Neural progenitor cell (in vitro differentiated cells): ENCODE measurements at regions not wholly inside any gene's neighbourhood (a gene's known extent, or its start where the extent isn't known, plus 50 kb on each side); places are given as distances from the start of the nearest gene placed in this dataset.

Experiments used
- DNase-seq: peaks from one replicate; pipeline ENCODE4 v3.0.0-alpha.2; 2016; ENCODE audit warnings: low spot score
- H2AFZ ChIP-seq: fragments of 200-600 bp; sonication (generic); replicated peaks from 2 replicates; pipeline ENCODE4 v1.6.1; 2016; ENCODE audit warnings: antibody characterized with exemption
- H3F3A ChIP-seq: fragments of 200-600 bp; sonication (generic); 2 replicates; pipeline ENCODE4 v1.6.1; 2016; ENCODE audit warnings: antibody characterized with exemption, low read depth
- H3K27ac ChIP-seq: fragments of 200-600 bp; sonication (generic); 2 replicates; pipeline ENCODE4 v1.5.1; 2016; ENCODE audit warnings: mild to moderate bottlenecking
- H3K27me3 ChIP-seq: fragments of 200-600 bp; sonication (generic); 2 replicates; pipeline ENCODE4 v1.6.1; 2016; ENCODE audit warnings: mild to moderate bottlenecking, moderate library complexity
- H3K36me3 ChIP-seq: fragments of 200-600 bp; sonication (generic); 2 replicates; pipeline ENCODE4 v1.5.1; 2016
- H3K4me1 ChIP-seq: fragments of 200-600 bp; sonication (generic); 2 replicates; pipeline ENCODE4 v1.6.1; 2016; ENCODE audit warnings: mixed run types
- H3K4me2 ChIP-seq: fragments of 200-600 bp; sonication (generic); 2 replicates; pipeline ENCODE4 v1.6.1; 2016
- H3K4me3 ChIP-seq: fragments of 200-600 bp; sonication (generic); 2 replicates; pipeline ENCODE4 v1.5.1; 2016
- H3K79me2 ChIP-seq: fragments of 200-600 bp; sonication (generic); 2 replicates; pipeline ENCODE4 v1.6.1; 2016; ENCODE audit warnings: low read depth
- H3K9ac ChIP-seq: fragments of 200-600 bp; sonication (generic); 2 replicates; pipeline ENCODE4 v1.6.1; 2016
- H3K9me3 ChIP-seq: fragments of 200-600 bp; sonication (generic); 2 replicates; pipeline ENCODE4 v1.5.1; 2016; ENCODE audit warnings: low read depth
- H4K20me1 ChIP-seq: fragments of 200-600 bp; sonication (generic); 2 replicates; pipeline ENCODE4 v1.6.1; 2016; ENCODE audit warnings: low read depth
- H3K27ac Mint-ChIP-seq: 3 replicates; pipeline ENCODE4 v1.8.0; 2021; ENCODE audit warnings: mixed read lengths
- H3K27me3 Mint-ChIP-seq: 2 replicates; pipeline ENCODE4 v1.8.0; 2022; ENCODE audit warnings: low read depth, mild to moderate bottlenecking, inconsistent platforms, moderate library complexity, mixed read lengths; ENCODE audit not compliant: insufficient read depth
- H3K36me3 Mint-ChIP-seq: 3 replicates; pipeline ENCODE4 v1.8.0; 2021; ENCODE audit warnings: mixed read lengths
- H3K4me1 Mint-ChIP-seq: 3 replicates; pipeline ENCODE4 v1.8.0; 2021; ENCODE audit warnings: mixed read lengths
- H3K4me3 Mint-ChIP-seq: 3 replicates; pipeline ENCODE4 v1.8.0; 2021; ENCODE audit warnings: mild to moderate bottlenecking, moderate library complexity, mixed read lengths
- H3K9me3 Mint-ChIP-seq: 3 replicates; pipeline ENCODE4 v1.8.0; 2020; ENCODE audit warnings: mixed read lengths
- EZH2 ChIP-seq: fragments of 200-600 bp; sonication (generic); IDR thresholded peaks from 2 replicates; pipeline ENCODE4 v1.6.1; 2017; ENCODE audit warnings: antibody characterized with exemption, mild to moderate bottlenecking, moderate library complexity
- EZH2phosphoT487 ChIP-seq: fragments of 200-600 bp; sonication (generic); IDR thresholded peaks from 2 replicates; pipeline ENCODE4 v1.6.1; 2017; ENCODE audit warnings: antibody characterized with exemption
- TF ChIP-seq, protein P1 (sequence below): fragments of 200-600 bp; sonication (generic); IDR thresholded peaks from 2 replicates; pipeline ENCODE4 v1.5.1; 2017; ENCODE audit warnings: antibody characterized with exemption, mild to moderate bottlenecking

DNA sequence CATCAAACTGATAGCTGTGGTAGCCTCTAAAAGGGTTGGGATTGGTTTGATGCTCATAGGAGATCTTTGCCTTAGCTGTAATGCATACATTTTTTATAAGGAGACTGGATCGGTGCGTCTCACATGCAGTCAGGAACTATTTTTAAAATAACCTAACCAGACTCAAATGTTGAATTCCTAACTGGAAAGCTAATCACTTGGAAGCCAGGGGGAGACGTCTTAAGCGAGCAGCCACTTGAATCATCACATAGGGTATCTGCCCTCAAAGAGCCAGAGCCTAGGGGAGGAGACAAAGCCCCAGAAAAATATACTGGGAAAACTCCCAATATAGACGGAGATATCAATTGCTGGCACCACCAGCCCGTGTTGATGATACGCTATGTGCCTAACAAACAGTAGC, 61.7 kb upstream of the PUM1 start:
- Histone ChIP-seq H4K20me1 (no peaks in the 10 kb centered on the region), H3K79me2 (no peaks in the 10 kb centered on the region), H3K4me3 (no peak overlapping the region), H3K27ac (no peak overlapping the region), H3F3A (peaks cover 6% of the 10 kb centered on the region), H3K9ac (no peak overlapping the region), H3K4me1 (peaks cover 8% of the 10 kb centered on the region), H3K9me3 (no peaks in the 10 kb centered on the region), H3K4me2 (no peak overlapping the region), H2AFZ (no peak overlapping the region), H3K36me3 (no peaks in the 10 kb centered on the region), H3K27me3 (no peaks in the 10 kb centered on the region)
- Mint-ChIP-seq H3K9me3 (no peaks in the 10 kb centered on the region), H3K36me3 (no peaks in the 10 kb centered on the region), H3K4me1 (peaks cover 19% of the 10 kb centered on the region), H3K27me3 (no peaks in the 10 kb centered on the region), H3K27ac (no peak overlapping the region), H3K4me3 (no peak overlapping the region)
- DNase-seq, result no peak
- no peak for TF ChIP-seq EZH2
- TF ChIP-seq EZH2phosphoT487, result no peak
- TF ChIP-seq, protein P1, sequence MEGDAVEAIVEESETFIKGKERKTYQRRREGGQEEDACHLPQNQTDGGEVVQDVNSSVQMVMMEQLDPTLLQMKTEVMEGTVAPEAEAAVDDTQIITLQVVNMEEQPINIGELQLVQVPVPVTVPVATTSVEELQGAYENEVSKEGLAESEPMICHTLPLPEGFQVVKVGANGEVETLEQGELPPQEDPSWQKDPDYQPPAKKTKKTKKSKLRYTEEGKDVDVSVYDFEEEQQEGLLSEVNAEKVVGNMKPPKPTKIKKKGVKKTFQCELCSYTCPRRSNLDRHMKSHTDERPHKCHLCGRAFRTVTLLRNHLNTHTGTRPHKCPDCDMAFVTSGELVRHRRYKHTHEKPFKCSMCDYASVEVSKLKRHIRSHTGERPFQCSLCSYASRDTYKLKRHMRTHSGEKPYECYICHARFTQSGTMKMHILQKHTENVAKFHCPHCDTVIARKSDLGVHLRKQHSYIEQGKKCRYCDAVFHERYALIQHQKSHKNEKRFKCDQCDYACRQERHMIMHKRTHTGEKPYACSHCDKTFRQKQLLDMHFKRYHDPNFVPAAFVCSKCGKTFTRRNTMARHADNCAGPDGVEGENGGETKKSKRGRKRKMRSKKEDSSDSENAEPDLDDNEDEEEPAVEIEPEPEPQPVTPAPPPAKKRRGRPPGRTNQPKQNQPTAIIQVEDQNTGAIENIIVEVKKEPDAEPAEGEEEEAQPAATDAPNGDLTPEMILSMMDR, result no peak

DNA sequence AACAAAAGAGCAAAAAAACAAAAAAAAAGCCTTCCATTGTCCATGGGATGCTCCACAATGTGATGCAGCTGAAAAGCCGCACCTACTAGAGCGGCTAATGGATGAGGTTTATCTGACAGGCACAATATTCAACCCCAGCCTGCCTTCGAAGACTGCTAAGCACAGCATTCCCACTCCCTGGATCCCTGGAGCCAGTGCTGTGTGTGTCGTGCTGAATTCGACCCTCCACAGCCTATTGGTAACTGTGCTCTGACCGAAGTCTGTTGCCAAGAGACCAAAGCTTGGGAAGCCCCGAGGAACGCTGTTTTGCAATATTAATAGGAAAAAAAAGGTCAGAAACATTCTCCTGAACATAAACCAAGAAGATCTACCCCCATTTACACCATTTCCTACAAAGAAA, 57.2 kb upstream of the PUM1 start:
- H3K4me1 ChIP-seq, result peaks cover 15% of the 10 kb centered on the region
- H3K36me3 ChIP-seq, result no peaks in the 10 kb centered on the region
- peak; percentile 31 for DNase-seq
- no peak overlapping the region for H3K4me3 ChIP-seq
- Mint-ChIP-seq H3K27ac (peak overlapping the region; percentile 31), H3K9me3 (no peaks in the 10 kb centered on the region), H3K4me1 (peaks cover 31% of the 10 kb centered on the region), H3K27me3 (no peaks in the 10 kb centered on the region), H3K36me3 (no peaks in the 10 kb centered on the region), H3K4me3 (peak overlapping the region; percentile 0)
- no peak overlapping the region for H3K4me2 ChIP-seq
- peaks cover 22% of the 10 kb centered on the region for H3F3A ChIP-seq
- H3K79me2 ChIP-seq, result no peaks in the 10 kb centered on the region
- H3K9ac ChIP-seq, result no peak overlapping the region
- TF ChIP-seq, protein P1, result no peak
- TF ChIP-seq EZH2phosphoT487, result no peak
- TF ChIP-seq EZH2, result no peak
- H4K20me1 ChIP-seq, result no peaks in the 10 kb centered on the region
- H3K9me3 ChIP-seq, result no peaks in the 10 kb centered on the region
- H3K27ac ChIP-seq, result no peak overlapping the region
- peak overlapping the region; percentile 30 for H2AFZ ChIP-seq
- no peaks in the 10 kb centered on the region for H3K27me3 ChIP-seq

DNA sequence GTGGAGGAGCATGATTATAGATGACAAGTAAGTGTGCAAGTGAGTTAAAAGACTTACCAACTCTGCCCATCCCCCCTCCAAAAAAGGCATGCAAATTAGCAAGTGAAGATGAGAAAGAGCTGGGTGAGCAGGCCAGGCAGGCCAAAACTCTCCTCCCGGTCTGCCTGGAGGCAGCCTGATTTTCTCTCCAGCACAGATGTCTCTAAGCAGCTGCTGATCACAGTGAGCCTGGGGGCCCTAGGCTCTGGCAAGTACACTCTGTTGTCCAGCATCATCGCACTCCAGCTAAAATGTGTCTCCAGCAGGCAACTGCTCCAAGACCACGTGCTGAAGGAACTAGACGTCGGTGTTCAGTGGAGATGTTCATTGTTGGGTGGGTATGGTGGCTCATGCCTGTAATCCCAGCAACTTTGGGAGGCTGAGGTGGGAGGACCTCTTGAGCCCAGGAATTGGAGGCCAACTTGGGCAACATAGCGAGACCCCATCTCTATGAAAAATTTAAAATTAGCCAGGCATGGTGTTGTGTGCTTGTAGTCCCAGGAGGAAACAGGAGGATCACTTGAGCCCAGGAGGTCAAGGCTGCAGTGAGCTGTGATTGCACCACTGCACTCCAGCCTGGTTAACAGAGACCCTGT, 56.7 kb upstream of the PUM1 start:
- H3K36me3 ChIP-seq, result no peaks in the 10 kb centered on the region
- H3K36me3 Mint-ChIP-seq, result no peaks in the 10 kb centered on the region
- H3K9me3 ChIP-seq, result no peaks in the 10 kb centered on the region
- H3F3A ChIP-seq, result peaks cover 22% of the 10 kb centered on the region
- H3K79me2 ChIP-seq, result no peaks in the 10 kb centered on the region
- peak overlapping the region; percentile 73 for H3K4me3 Mint-ChIP-seq
- H3K9me3 Mint-ChIP-seq, result no peaks in the 10 kb centered on the region
- peak overlapping the region; percentile 8 for H3K27ac ChIP-seq
- H3K27me3 ChIP-seq, result no peaks in the 10 kb centered on the region
- H3K4me2 ChIP-seq, result peak overlapping the region; percentile 13
- peaks cover 31% of the 10 kb centered on the region for H3K4me1 Mint-ChIP-seq
- H3K27me3 Mint-ChIP-seq, result no peaks in the 10 kb centered on the region
- H4K20me1 ChIP-seq, result no peaks in the 10 kb centered on the region
- H3K4me1 ChIP-seq, result peaks cover 15% of the 10 kb centered on the region
- peak overlapping the region; percentile 31 for H3K27ac Mint-ChIP-seq
- H2AFZ ChIP-seq, result peak overlapping the region; percentile 91
- no peak overlapping the region for H3K9ac ChIP-seq
- peak; percentile 41 for DNase-seq
- no peak overlapping the region for H3K4me3 ChIP-seq
- TF ChIP-seq EZH2phosphoT487 (no peak), EZH2 (no peak)
- TF ChIP-seq, protein P1, result no peak
